ENCODE measurements at regions not wholly inside any gene's neighbourhood (a gene's known extent, or its start where the extent isn't known, plus 50 kb on each side); places are given as distances from the start of the nearest gene placed in this dataset.

GRCh38 chr12:58633479-58633878, 286.8 kb downstream of the LRIG3 start:
- DNase-seq, result no peak
- TF ChIP-seq, protein P1, sequence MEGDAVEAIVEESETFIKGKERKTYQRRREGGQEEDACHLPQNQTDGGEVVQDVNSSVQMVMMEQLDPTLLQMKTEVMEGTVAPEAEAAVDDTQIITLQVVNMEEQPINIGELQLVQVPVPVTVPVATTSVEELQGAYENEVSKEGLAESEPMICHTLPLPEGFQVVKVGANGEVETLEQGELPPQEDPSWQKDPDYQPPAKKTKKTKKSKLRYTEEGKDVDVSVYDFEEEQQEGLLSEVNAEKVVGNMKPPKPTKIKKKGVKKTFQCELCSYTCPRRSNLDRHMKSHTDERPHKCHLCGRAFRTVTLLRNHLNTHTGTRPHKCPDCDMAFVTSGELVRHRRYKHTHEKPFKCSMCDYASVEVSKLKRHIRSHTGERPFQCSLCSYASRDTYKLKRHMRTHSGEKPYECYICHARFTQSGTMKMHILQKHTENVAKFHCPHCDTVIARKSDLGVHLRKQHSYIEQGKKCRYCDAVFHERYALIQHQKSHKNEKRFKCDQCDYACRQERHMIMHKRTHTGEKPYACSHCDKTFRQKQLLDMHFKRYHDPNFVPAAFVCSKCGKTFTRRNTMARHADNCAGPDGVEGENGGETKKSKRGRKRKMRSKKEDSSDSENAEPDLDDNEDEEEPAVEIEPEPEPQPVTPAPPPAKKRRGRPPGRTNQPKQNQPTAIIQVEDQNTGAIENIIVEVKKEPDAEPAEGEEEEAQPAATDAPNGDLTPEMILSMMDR (IDR thresholded peaks at IDR 0.05; ENCODE audit: low read depth, low read length), result no peak
- H3K4me3 ChIP-seq (ENCODE audit: low read depth, low read length), result no peak overlapping the region
- H3K36me3 ChIP-seq, result no peaks in the 10 kb centered on the region
- no peaks in the 10 kb centered on the region for H3K27me3 ChIP-seq
- no peaks in the 10 kb centered on the region for H3K4me1 ChIP-seq
- H3K9me3 ChIP-seq, result no peaks in the 10 kb centered on the region

DNA sequence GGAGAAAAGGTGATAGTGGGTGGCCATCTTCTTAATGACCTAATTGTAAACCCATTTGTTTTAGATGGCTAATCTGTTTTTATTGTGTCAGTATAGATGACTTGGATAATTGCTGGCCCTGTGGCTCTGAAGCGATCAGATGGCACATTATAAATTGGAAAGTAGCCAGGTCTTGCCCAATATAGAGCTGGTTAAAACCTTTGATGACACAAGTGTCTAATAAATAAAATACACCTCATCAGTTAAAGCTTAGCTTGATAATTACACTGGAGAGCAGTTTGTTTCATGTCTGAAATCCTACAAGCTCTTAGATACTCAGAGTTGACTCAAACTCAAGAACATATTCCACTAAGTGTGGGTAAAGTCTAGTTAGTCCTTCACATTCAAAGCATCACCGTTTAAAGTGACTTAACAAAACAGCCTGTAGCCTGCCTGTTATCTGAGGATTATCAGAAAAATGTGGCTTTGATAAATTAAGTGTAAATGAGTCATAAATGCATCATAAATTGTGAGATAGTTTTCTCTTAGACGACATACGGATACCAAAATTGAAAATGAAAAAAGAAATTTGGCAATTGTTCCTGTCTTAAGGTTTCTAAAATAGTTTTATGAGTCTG, 280.9 kb downstream of the LRIG3 start:
- no peak for DNase-seq
- Histone ChIP-seq H3K4me1 (no peaks in the 10 kb centered on the region), H3K9me3 (no peaks in the 10 kb centered on the region), H3K27me3 (no peaks in the 10 kb centered on the region), H3K4me3 (ENCODE audit: low read depth, low read length) (no peak overlapping the region), H3K36me3 (no peaks in the 10 kb centered on the region)
- TF ChIP-seq, protein P1 (IDR thresholded peaks at IDR 0.05; ENCODE audit: low read depth, low read length), result no peak

DNA sequence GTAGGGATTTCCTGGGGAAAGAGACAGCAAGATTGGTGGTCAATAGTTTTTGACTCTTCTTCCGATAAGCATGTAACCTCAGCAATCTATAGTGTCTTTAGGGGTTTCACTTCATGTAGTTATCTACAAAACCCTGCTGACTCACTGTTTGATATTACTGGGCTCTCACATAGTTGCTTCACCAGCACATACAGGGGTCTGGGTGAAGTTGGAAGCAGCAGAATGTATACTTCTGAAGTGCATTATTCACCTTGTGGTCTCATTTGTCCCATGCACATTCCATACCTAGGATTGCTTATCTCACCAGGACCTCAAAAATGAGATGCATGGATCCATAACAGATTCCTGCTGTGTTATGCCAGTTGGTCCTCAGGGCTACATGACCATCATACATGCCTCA, 280.0 kb downstream of the LRIG3 start:
- Histone ChIP-seq H3K9me3 (no peaks in the 10 kb centered on the region), H3K4me3 (ENCODE audit: low read depth, low read length) (no peak overlapping the region), H3K36me3 (no peaks in the 10 kb centered on the region), H3K4me1 (no peaks in the 10 kb centered on the region), H3K27me3 (no peaks in the 10 kb centered on the region)
- TF ChIP-seq, protein P1 (IDR thresholded peaks at IDR 0.05; ENCODE audit: low read depth, low read length), result no peak
- no peak for DNase-seq

DNA sequence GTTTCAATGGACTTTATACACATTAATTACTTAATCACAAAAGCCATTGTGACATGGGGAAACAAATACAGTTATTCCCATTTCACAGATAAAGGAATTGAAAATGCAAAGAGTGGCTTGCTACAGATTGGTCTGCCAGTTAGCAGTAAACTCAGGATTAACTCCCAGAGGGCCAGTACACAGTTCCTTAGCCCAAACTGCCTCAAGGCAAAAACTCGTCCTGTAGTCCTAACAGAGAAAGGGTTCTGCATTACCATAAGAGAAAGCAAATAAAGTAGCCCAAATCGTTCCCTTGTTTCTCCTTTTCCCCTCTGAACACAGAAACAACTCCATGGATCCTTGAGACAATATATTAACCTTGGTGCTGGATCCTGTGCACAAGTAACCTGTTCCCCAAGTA, 274.4 kb downstream of the LRIG3 start:
- no peaks in the 10 kb centered on the region for H3K36me3 ChIP-seq
- no peak overlapping the region for H3K4me3 ChIP-seq (ENCODE audit: low read depth, low read length)
- no peaks in the 10 kb centered on the region for H3K4me1 ChIP-seq
- no peak for DNase-seq
- TF ChIP-seq, protein P1 (IDR thresholded peaks at IDR 0.05; ENCODE audit: low read depth, low read length), result no peak
- H3K9me3 ChIP-seq, result no peaks in the 10 kb centered on the region
- H3K27me3 ChIP-seq, result no peaks in the 10 kb centered on the region

GRCh38 chr12:58647495-58647894, 272.8 kb downstream of the LRIG3 start:
- Histone ChIP-seq H3K36me3 (no peaks in the 10 kb centered on the region), H3K4me3 (ENCODE audit: low read depth, low read length) (no peak overlapping the region), H3K9me3 (no peaks in the 10 kb centered on the region), H3K27me3 (no peaks in the 10 kb centered on the region), H3K4me1 (no peaks in the 10 kb centered on the region)
- TF ChIP-seq, protein P1 (IDR thresholded peaks at IDR 0.05; ENCODE audit: low read depth, low read length), result no peak
- no peak for DNase-seq

- DNase-seq, result no peak
- TF ChIP-seq, protein P1 (IDR thresholded peaks at IDR 0.05; ENCODE audit: low read depth, low read length), result no peak
- Histone ChIP-seq H3K4me3 (ENCODE audit: low read depth, low read length) (no peak overlapping the region), H3K27me3 (no peaks in the 10 kb centered on the region), H3K36me3 (no peaks in the 10 kb centered on the region), H3K9me3 (no peaks in the 10 kb centered on the region), H3K4me1 (no peaks in the 10 kb centered on the region)
Measured at GRCh38 chr12:58648176-58648575, 272.1 kb downstream of the LRIG3 start.

Data from BE2C (cell line).